NCI-H460 (cell line): ENCODE measurements at regions not wholly inside any gene's neighbourhood (a gene's known extent, or its start where the extent isn't known, plus 50 kb on each side); places are given as distances from the start of the nearest gene placed in this dataset.

Source experiments
- DNase-seq: peaks from one replicate; pipeline ENCODE4 v3.0.0-alpha.2; 2016; ENCODE audit warnings: low read depth; ENCODE audit errors: extremely low read depth

- no peak for DNase-seq
Measured at GRCh38 chr16:79750311-79750710, 149.8 kb upstream of the MAF start.

GRCh38 chr16:79748629-79749028, 148.1 kb upstream of the MAF start:
- DNase-seq, result no peak

- no peak for DNase-seq
Measured at GRCh38 chr16:79747688-79748087, 147.2 kb upstream of the MAF start.

- no peak for DNase-seq
Measured at GRCh38 chr16:79740252-79740651, 139.7 kb upstream of the MAF start.

- no peak for DNase-seq
Measured at GRCh38 chr16:79735271-79735670, 134.7 kb upstream of the MAF start.

- DNase-seq, result no peak
Measured at GRCh38 chr16:79734721-79735120, 134.2 kb upstream of the MAF start.

- no peak for DNase-seq
Measured at GRCh38 chr16:79728923-79729240, 128.3 kb upstream of the MAF start.

GRCh38 chr16:79728048-79728922, 127.7 kb upstream of the MAF start:
- no peak for DNase-seq

GRCh38 chr16:79726902-79727301, 126.4 kb upstream of the MAF start:
- DNase-seq, result no peak

GRCh38 chr16:79725051-79725450, 124.5 kb upstream of the MAF start:
- DNase-seq, result no peak

GRCh38 chr16:79723583-79724168, 123.1 kb upstream of the MAF start:
- no peak for DNase-seq

GRCh38 chr16:79721270-79721669, 120.7 kb upstream of the MAF start:
- no peak for DNase-seq

- DNase-seq, result no peak
Measured at GRCh38 chr16:79717333-79718137, 117.0 kb upstream of the MAF start.

GRCh38 chr16:79716645-79717332, 116.3 kb upstream of the MAF start:
- no peak for DNase-seq

- no peak for DNase-seq
Measured at GRCh38 chr16:79715061-79715460, 114.5 kb upstream of the MAF start.

GRCh38 chr16:79714440-79714839, 113.9 kb upstream of the MAF start:
- no peak for DNase-seq

- DNase-seq, result no peak
Measured at GRCh38 chr16:79713609-79714309, 113.2 kb upstream of the MAF start.

GRCh38 chr16:79712276-79712675, 111.7 kb upstream of the MAF start:
- no peak for DNase-seq

- DNase-seq, result peak; percentile 6
Measured at GRCh38 chr16:79707876-79708275, 107.3 kb upstream of the MAF start.

GRCh38 chr16:79703066-79703465, 102.5 kb upstream of the MAF start:
- no peak for DNase-seq
